ENCODE measurements at regions not wholly inside any gene's neighbourhood (a gene's known extent, or its start where the extent isn't known, plus 50 kb on each side); places are given as distances from the start of the nearest gene placed in this dataset.
"Not testable (repeated sequence)": the region's sequence is repeated elsewhere in the genome, so short reads cannot be mapped to it uniquely, and the experiment has no call there.

- no peak for DNase-seq (ENCODE audit: low read depth)
Observed at GRCh38 chr6:74953708-74954107, 252.1 kb downstream of the COL12A1 start.

GRCh38 chr6:74946961-74947360 lies 258.9 kb downstream of the COL12A1 start:
- DNase-seq (ENCODE audit: low read depth), result peak; percentile 77

- DNase-seq (ENCODE audit: low read depth), result peak; percentile 20
Observed at GRCh38 chr6:74942130-74942529, 263.7 kb downstream of the COL12A1 start.

GRCh38 chr6:74941424-74941823 lies 264.4 kb downstream of the COL12A1 start:
- DNase-seq (ENCODE audit: low read depth), result no peak

GRCh38 chr6:74939721-74940620 lies 265.9 kb downstream of the COL12A1 start:
- DNase-seq (ENCODE audit: low read depth), result no peak

GRCh38 chr6:74939151-74939708 lies 266.6 kb downstream of the COL12A1 start:
- peak; percentile 60 for DNase-seq (ENCODE audit: low read depth)

- DNase-seq (ENCODE audit: low read depth), result no peak
Observed at GRCh38 chr6:74937936-74938335, 267.9 kb downstream of the COL12A1 start.

GRCh38 chr6:74936886-74937285 lies 269.0 kb downstream of the COL12A1 start:
- DNase-seq (ENCODE audit: low read depth), result peak; percentile 78

- peak; percentile 30 for DNase-seq (ENCODE audit: low read depth)
Observed at GRCh38 chr6:74932232-74932888, 273.5 kb downstream of the COL12A1 start.

- peak; percentile 52 for DNase-seq (ENCODE audit: low read depth)
Observed at GRCh38 chr6:74931558-74931957, 274.3 kb downstream of the COL12A1 start.

- no peak for DNase-seq (ENCODE audit: low read depth)
Observed at GRCh38 chr6:74928203-74928602, 277.6 kb downstream of the COL12A1 start.

GRCh38 chr6:74927299-74927698 lies 278.6 kb downstream of the COL12A1 start:
- no peak for DNase-seq (ENCODE audit: low read depth)

- no peak for DNase-seq (ENCODE audit: low read depth)
Observed at GRCh38 chr6:74925683-74926082, 280.2 kb downstream of the COL12A1 start.

GRCh38 chr6:74914888-74915287 lies 291.0 kb downstream of the COL12A1 start:
- DNase-seq (ENCODE audit: low read depth), result no peak

GRCh38 chr6:74912234-74912633 lies 293.6 kb downstream of the COL12A1 start:
- peak; percentile 61 for DNase-seq (ENCODE audit: low read depth)

- no peak for DNase-seq (ENCODE audit: low read depth)
Observed at GRCh38 chr6:74902846-74903245, 303.0 kb downstream of the COL12A1 start.

GRCh38 chr6:74902089-74902488 lies 303.8 kb downstream of the COL12A1 start:
- DNase-seq (ENCODE audit: low read depth), result no peak

- no peak for DNase-seq (ENCODE audit: low read depth)
Observed at GRCh38 chr6:74901576-74901975, 304.3 kb downstream of the COL12A1 start.

GRCh38 chr6:74899416-74899815 lies 306.4 kb downstream of the COL12A1 start:
- DNase-seq (ENCODE audit: low read depth), result peak; percentile 81

GRCh38 chr6:74892091-74892490 lies 313.8 kb downstream of the COL12A1 start:
- no peak for DNase-seq (ENCODE audit: low read depth)

GRCh38 chr6:74891349-74891831 lies 314.5 kb downstream of the COL12A1 start:
- DNase-seq (ENCODE audit: low read depth), result no peak

- DNase-seq (ENCODE audit: low read depth), result no peak
Observed at GRCh38 chr6:74889635-74890034, 316.2 kb downstream of the COL12A1 start.

- not testable (repeated sequence) for DNase-seq (ENCODE audit: low read depth)
Observed at GRCh38 chr6:74888741-74889140, 317.1 kb downstream of the COL12A1 start.

All from M059J (cell line).